ENCODE measurements at regions not wholly inside any gene's neighbourhood (a gene's known extent, or its start where the extent isn't known, plus 50 kb on each side); places are given as distances from the start of the nearest gene placed in this dataset.

GRCh38 chr6:142686507-142686887 is 258.5 kb downstream of the HIVEP2 start:
- TF ChIP-seq CTCF (IDR thresholded peaks at IDR 0.05) (no peak), POLR2A (IDR thresholded peaks at IDR 0.05) (no peak)

Data from esophagus squamous epithelium (tissue), 4 donors.